ENCODE measurements at regions not wholly inside any gene's neighbourhood (a gene's known extent, or its start where the extent isn't known, plus 50 kb on each side); places are given as distances from the start of the nearest gene placed in this dataset.

GRCh38 chr3:72554689-72555088, 293.6 kb downstream of the SHQ1 start:
- no peak overlapping the region for H4K91ac ChIP-seq (ENCODE audit: insufficient read depth, low read depth, low read length)
- no peaks in the 10 kb centered on the region for H3K4me1 ChIP-seq (ENCODE audit: control insufficient read depth, insufficient read depth, low read length)
- CTCF ChIA-PET: interaction anchor here (0.6 kb wide), 1 partner anchor 1649 kb away, joined by 4 read pairs; no protein-coding TSS in a partner anchor
- ATAC-seq (ENCODE audit: low read depth) (no peak), DNase-seq (no peak)
- no peak overlapping the region for H2BK20ac ChIP-seq (ENCODE audit: low read depth, low read length)
- no peaks in the 10 kb centered on the region for H3K79me1 ChIP-seq (ENCODE audit: low read depth in 1 of 2, low read length in 2 of 2)
- no peak overlapping the region for H2AK9ac ChIP-seq (replicated peaks; ENCODE audit: low read depth, low read length, poor library complexity)
- no peaks in the 10 kb centered on the region for H4K20me1 ChIP-seq (ENCODE audit: insufficient read depth, low read length)
- no peak overlapping the region for H3K9ac ChIP-seq (ENCODE audit: low read depth, low read length)
- H3K4ac ChIP-seq (ENCODE audit: low read depth, low read length): no peak overlapping the region
- no peak overlapping the region for H2BK15ac ChIP-seq (ENCODE audit: low read depth, low read length)
- no peak overlapping the region for H3K23ac ChIP-seq (ENCODE audit: low read depth, low read length)
- H3K36me3 ChIP-seq (ENCODE audit: control insufficient read depth, insufficient read depth, low read length): no peaks in the 10 kb centered on the region
- no peak overlapping the region for H2AK5ac ChIP-seq (ENCODE audit: low read depth, low read length)
- no peak overlapping the region for H3K4me2 ChIP-seq (ENCODE audit: low read depth, low read length)
- H3K9me3 ChIP-seq (ENCODE audit: control insufficient read depth, insufficient read depth, low read length): no peaks in the 10 kb centered on the region
- dilution Hi-C loops (cut with HindIII; ENCODE audit: low sequenced_read_pairs, unreplicated experiment): no loop called here
- POLR2A ChIA-PET (ENCODE audit: unreplicated experiment): no interaction called here
- no peaks in the 10 kb centered on the region for H3K9me1 ChIP-seq (ENCODE audit: insufficient read depth, low read length)
- no peak overlapping the region for H2AFZ ChIP-seq (replicated peaks; ENCODE audit: low read length, poor library complexity)
- H3K18ac ChIP-seq (ENCODE audit: low read depth, low read length): no peak overlapping the region
- H3K27me3 ChIP-seq (ENCODE audit: control insufficient read depth, insufficient read depth, low read length): no peaks in the 10 kb centered on the region; the same call in 1 of the 2 replicates
- no peak overlapping the region for H3K14ac ChIP-seq (replicated peaks; ENCODE audit: low read depth, low read length)
- BruUV-seq (replicated peaks): no TSS peak
- in situ Hi-C loops (cut with MboI; ENCODE audit: low sequenced_read_pairs): no loop called here
- H2BK5ac ChIP-seq (ENCODE audit: low read depth, low read length, poor library complexity, severe bottlenecking): no peak overlapping the region
- TF ChIP-seq MXI1 (IDR thresholded peaks at IDR 0.05; ENCODE audit: borderline replicate concordance, low read depth, low read length) (no peak), MAFK (IDR thresholded peaks at IDR 0.05; ENCODE audit: low read depth, low read length) (no peak), NFE2L2 (IDR thresholded peaks at IDR 0.05; ENCODE audit: low read depth, low read length) (no peak), CHD1 (IDR thresholded peaks at IDR 0.05; ENCODE audit: low read depth, low read length) (no peak), FOS (IDR thresholded peaks at IDR 0.05; ENCODE audit: low read depth, low read length) (no peak), ELK1 (IDR thresholded peaks at IDR 0.05; ENCODE audit: borderline replicate concordance, low read depth, low read length) (no peak), POLR2A (IDR thresholded peaks at IDR 0.05; ENCODE audit: low read depth, low read length) (no peak), CTCF (conservative IDR thresholded peaks at IDR 0.05; ENCODE audit: low read depth, low read length) (no peak), RCOR1 (IDR thresholded peaks at IDR 0.05; ENCODE audit: insufficient replicate concordance, low read length) (no peak)
- no peak overlapping the region for H3K4me3 ChIP-seq (ENCODE audit: insufficient read depth, low read depth, low read length)
- H4K5ac ChIP-seq (ENCODE audit: low read depth, low read length): no peak overlapping the region
- no CpG with 5 or more reads among the region's 4 CpGs for WGBS, 2 experiments (ENCODE audit: extremely low coverage in 2 of 2, insufficient read length in 1 of 2)
- no peak overlapping the region for H2BK120ac ChIP-seq (ENCODE audit: low read depth, low read length)
- no peak overlapping the region for H3K56ac ChIP-seq (ENCODE audit: extremely low read depth, insufficient read depth, low read length)
- no peak overlapping the region for H4K8ac ChIP-seq (ENCODE audit: low read depth in 2 of 2, low read length in 2 of 2)
- no peak overlapping the region for H3K27ac ChIP-seq (ENCODE audit: insufficient read depth, low read length)
- intact Hi-C loops (cut with micrococcal nuclease): no loop called here

All from IMR-90 (cell line).